ENCODE measurements at regions not wholly inside any gene's neighbourhood (a gene's known extent, or its start where the extent isn't known, plus 50 kb on each side); places are given as distances from the start of the nearest gene placed in this dataset.

GRCh38 chr14:104473649-104474494 is 105.7 kb upstream of the C14orf180 start:
- ChIA-PET POLR2A (interaction anchor here (0.6 kb wide), 1 partner anchor 28 kb away, joined by 3 read pairs; no protein-coding TSS in a partner anchor), CTCF (ENCODE audit: low intra/inter-chr PET ratio) (no interaction called here)
- 2% methylated on average over 43 of the region's 45 CpGs for WGBS (ENCODE audit: insufficient coverage, low coverage, missing lambda C conversion rate)
- Histone ChIP-seq H3K36me3 (ENCODE audit: control insufficient read depth, insufficient read depth, low read length) (no peaks in the 10 kb centered on the region), H3K9me3 (replicated peaks; ENCODE audit: control insufficient read depth, insufficient read depth, low read depth, low read length) (no peaks in the 10 kb centered on the region), H4K20me1 (replicated peaks; ENCODE audit: control insufficient read depth, insufficient read depth, low read length) (no peaks in the 10 kb centered on the region), H3K79me2 (ENCODE audit: control insufficient read depth, insufficient read depth, low read length) (no peaks in the 10 kb centered on the region), H3K4me3 (no peak overlapping the region), H3K4me1 (replicated peaks in 1 of 2; ENCODE audit: control insufficient read depth in 2 of 2, insufficient read depth in 2 of 2, low read length in 2 of 2) (no peaks in the 10 kb centered on the region), H3K9ac (ENCODE audit: insufficient read depth in 1 of 2, low read depth in 2 of 2, low read length in 2 of 2) (no peak overlapping the region), H2AFZ (ENCODE audit: low read depth, low read length) (no peak overlapping the region), H3K27me3 (ENCODE audit: control insufficient read depth in 2 of 2, insufficient read depth in 2 of 2, low read length in 2 of 2) (peaks cover 2 to 13% of the 10 kb centered on the region in 2 experiments; a peak in 3 of 5 replicates), H3K27ac (ENCODE audit: extremely low read depth, low read depth, low read length) (no peak overlapping the region), H3K4me2 (ENCODE audit: insufficient read depth, low read length) (no peak overlapping the region), H3K9me1 (ENCODE audit: control insufficient read depth, insufficient read depth, low read length) (no peaks in the 10 kb centered on the region)
- TF ChIP-seq CBX8 (IDR thresholded peaks at IDR 0.05; ENCODE audit: borderline replicate concordance, extremely low read depth, low read depth, low read length, poor library complexity, severe bottlenecking) (no peak), GABPA (tag; conservative IDR thresholded peaks at IDR 0.05; ENCODE audit: low read depth) (no peak), ZNF507 (tag; conservative IDR thresholded peaks at IDR 0.05) (no peak), ZSCAN29 (IDR thresholded peaks at IDR 0.05) (no peak), ZNF436 (CRISPR knock-in tag; IDR thresholded peaks at IDR 0.05) (no peak), FOS (IDR thresholded peaks at IDR 0.05; ENCODE audit: extremely low read depth, insufficient read length) (no peak), FOXJ3 (CRISPR knock-in tag; IDR thresholded peaks at IDR 0.05) (no peak), EP400 (IDR thresholded peaks at IDR 0.05) (no peak), MAZ (CRISPR knock-in tag; conservative IDR thresholded peaks at IDR 0.05 in 1 of 2, IDR thresholded peaks at IDR 0.05 in 1 of 2) (no peak), TAF7 (tag; IDR thresholded peaks at IDR 0.05) (no peak), ZNF140 (CRISPR knock-in tag; IDR thresholded peaks at IDR 0.05) (no peak), BMI1 (IDR thresholded peaks at IDR 0.05; ENCODE audit: low read length) (no peak), ZNF696 (CRISPR knock-in tag; conservative IDR thresholded peaks at IDR 0.05) (no peak)
- TF ChIP-seq, protein P1, sequence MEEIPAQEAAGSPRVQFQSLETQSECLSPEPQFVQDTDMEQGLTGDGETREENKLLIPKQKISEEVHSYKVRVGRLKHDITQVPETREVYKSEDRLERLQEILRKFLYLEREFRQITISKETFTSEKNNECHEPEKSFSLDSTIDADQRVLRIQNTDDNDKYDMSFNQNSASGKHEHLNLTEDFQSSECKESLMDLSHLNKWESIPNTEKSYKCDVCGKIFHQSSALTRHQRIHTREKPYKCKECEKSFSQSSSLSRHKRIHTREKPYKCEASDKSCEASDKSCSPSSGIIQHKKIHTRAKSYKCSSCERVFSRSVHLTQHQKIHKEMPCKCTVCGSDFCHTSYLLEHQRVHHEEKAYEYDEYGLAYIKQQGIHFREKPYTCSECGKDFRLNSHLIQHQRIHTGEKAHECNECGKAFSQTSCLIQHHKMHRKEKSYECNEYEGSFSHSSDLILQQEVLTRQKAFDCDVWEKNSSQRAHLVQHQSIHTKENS (CRISPR knock-in tag; IDR thresholded peaks at IDR 0.05): no peak
- TF ChIP-seq, protein P2, sequence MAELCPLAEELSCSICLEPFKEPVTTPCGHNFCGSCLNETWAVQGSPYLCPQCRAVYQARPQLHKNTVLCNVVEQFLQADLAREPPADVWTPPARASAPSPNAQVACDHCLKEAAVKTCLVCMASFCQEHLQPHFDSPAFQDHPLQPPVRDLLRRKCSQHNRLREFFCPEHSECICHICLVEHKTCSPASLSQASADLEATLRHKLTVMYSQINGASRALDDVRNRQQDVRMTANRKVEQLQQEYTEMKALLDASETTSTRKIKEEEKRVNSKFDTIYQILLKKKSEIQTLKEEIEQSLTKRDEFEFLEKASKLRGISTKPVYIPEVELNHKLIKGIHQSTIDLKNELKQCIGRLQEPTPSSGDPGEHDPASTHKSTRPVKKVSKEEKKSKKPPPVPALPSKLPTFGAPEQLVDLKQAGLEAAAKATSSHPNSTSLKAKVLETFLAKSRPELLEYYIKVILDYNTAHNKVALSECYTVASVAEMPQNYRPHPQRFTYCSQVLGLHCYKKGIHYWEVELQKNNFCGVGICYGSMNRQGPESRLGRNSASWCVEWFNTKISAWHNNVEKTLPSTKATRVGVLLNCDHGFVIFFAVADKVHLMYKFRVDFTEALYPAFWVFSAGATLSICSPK (IDR thresholded peaks at IDR 0.05; ENCODE audit: borderline replicate concordance): no peak
- TF ChIP-seq, protein P3, sequence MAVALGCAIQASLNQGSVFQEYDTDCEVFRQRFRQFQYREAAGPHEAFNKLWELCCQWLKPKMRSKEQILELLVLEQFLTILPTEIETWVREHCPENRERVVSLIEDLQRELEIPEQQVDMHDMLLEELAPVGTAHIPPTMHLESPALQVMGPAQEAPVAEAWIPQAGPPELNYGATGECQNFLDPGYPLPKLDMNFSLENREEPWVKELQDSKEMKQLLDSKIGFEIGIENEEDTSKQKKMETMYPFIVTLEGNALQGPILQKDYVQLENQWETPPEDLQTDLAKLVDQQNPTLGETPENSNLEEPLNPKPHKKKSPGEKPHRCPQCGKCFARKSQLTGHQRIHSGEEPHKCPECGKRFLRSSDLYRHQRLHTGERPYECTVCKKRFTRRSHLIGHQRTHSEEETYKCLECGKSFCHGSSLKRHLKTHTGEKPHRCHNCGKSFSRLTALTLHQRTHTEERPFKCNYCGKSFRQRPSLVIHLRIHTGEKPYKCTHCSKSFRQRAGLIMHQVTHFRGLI (CRISPR knock-in tag; IDR thresholded peaks at IDR 0.05): no peak
- intact Hi-C loops (cut with micrococcal nuclease): no loop called here
- peak in 1 of 4 experiments; percentile 3 for DNase-seq (ENCODE audit: extremely low read depth in 1 of 4, low spot score in 3 of 4)
- in situ Hi-C loops (cut with MboI): no loop called here
- no TSS peak for BruUV-seq (replicated peaks)
- FAIRE-seq: no peak
- peak; percentile 43; the same call in 1 of the 3 replicates for ATAC-seq

Measured in K562 (cell line).